ENCODE measurements at regions not wholly inside any gene's neighbourhood (a gene's known extent, or its start where the extent isn't known, plus 50 kb on each side); places are given as distances from the start of the nearest gene placed in this dataset.

- TF ChIP-seq CTCF (IDR thresholded peaks at IDR 0.05) (no peak), POLR2AphosphoS5 (IDR thresholded peaks at IDR 0.05; ENCODE audit: low read depth, low read length) (no peak), REST (IDR thresholded peaks at IDR 0.05; ENCODE audit: insufficient read depth in 1 of 2, low read depth in 2 of 2, low read length in 1 of 2) (no peak), TCF7L2 (IDR thresholded peaks at IDR 0.05; ENCODE audit: low read depth, low read length) (no peak)
Observed at GRCh38 chr18:28602391-28602790, 425.5 kb upstream of the CDH2 start.

Measured in Panc1 (cell line).